DMS53 treated with DMSO at 0.1 percent for 48 hours (cell line): ENCODE measurements at regions not wholly inside any gene's neighbourhood (a gene's known extent, or its start where the extent isn't known, plus 50 kb on each side); places are given as distances from the start of the nearest gene placed in this dataset.

ENCODE experiments used
- DNase-seq: peaks from one replicate; lab custom pipeline; 2025; ENCODE audit not compliant: unreplicated experiment; lab: John Stamatoyannopoulos, UW

DNA sequence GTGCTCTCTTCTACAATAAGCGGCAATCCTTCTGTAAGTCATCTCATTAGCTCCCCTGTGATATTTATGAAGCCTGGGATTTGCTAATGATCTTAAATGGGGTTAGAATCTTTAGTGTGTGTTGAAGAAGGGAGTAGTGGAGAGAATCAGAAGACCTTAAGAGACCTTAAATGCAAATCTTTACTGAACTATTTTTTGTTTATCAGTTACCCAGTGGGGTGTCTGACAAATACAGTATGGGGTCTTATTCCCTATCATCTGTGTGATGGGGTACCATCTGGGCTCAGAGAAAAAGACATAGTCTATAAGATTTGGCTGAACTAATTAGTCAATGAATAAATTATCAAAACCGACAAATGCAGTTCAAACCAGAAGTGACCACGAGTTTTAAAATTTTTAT lies 378.4 kb upstream of the SGCD start:
- no peak for DNase-seq

DNA sequence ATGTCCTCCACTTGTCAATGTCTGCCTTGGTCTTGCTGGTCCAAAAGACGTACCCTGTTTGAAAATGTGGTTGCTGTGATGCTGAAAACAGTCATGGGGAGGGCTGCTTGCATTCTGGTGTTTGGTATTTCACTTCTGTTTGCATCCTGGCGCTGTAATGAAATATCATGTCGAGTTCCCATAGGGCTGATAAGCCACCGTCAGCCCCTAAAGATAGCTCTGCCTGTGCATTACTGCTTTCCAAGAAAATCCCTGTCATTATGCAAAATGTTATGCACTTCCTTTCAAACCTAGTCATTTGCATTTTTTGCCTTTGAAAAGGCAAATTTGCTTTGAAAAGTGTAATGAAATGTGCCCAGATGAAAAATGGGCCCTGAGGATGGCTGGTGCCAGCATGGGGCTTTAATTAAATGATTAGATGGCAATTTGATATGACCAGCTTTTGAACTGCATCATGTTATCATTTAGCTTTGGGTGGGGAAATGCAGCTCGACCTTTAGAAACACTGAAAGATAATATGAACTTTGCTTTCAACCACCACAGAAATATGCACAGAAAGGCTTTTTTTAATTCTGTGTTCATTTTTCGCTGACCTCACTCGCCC lies 374.4 kb upstream of the SGCD start:
- DNase-seq: no peak

DNA sequence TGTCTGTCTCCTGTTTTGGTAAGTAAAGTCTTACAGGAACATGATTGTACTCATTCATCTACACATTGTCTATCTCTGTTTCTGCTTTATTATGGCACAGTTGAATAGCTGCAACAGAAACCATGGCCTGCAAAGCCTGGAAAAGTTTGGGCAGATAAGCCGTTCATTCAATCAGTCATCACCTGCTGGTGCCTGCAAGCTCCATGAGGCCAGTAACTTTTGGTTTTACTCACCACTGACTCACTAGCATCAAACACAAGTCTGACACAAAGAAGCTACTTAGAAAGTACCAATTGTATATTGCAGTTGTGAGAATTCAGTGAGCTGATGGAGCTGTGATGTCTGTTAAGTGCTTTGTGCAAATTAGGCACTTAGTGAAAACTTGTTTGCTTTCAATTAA lies 373.6 kb upstream of the SGCD start:
- no peak for DNase-seq

DNA sequence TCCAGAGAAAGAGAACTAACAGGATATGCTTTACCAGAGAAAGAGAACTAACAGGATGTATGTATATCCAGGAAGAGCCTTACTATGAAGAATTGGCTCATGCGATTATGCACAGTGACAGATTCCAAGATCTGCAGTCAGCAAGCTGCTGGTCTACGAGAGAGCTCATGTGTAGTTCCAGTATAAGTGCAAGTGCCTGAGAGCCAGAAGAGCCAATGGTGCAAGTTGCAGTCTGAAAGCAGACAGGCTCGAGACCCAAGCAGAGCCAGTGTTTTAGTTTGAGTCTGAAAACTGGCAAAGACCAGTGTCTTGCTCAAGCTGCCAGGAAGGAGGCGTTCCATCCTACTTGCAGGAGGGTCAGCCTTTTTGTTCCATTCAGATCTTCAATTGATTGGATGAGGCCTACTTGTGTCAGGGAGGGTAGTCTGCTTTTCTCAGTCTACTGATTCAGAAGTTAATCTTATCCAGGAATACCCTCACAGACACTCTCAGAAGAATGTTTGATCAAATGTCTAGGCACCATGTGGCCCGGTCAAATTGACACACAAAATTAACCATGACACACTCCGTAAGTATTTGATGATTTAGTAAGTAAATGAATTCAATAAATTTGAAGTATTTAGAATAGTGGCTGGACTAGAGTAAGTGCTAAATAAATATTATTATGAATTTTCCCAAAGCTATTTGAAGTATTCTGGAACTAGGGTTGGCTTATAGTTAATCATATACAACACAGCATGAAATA lies 372.1 kb upstream of the SGCD start:
- DNase-seq: no peak

DNA sequence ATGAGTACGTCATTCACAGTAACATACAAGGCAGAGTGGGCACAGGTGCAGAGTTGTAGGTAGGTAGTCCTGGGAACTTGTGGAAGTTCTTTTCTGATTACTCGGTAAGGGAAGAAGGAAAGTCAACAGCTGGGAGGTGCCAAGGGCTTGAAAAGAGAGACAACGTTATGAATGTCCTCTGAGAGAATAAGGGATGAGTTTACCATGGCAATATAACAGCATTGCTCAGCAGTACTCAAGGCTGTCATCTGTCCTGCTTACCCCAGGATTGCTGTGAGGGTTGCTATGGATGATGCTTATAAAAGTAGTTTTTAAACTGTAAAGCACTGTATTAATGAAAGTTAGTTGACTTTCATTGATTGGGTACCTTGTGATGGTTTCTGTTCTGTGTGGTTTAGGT lies 369.1 kb upstream of the SGCD start:
- no peak for DNase-seq

DNA sequence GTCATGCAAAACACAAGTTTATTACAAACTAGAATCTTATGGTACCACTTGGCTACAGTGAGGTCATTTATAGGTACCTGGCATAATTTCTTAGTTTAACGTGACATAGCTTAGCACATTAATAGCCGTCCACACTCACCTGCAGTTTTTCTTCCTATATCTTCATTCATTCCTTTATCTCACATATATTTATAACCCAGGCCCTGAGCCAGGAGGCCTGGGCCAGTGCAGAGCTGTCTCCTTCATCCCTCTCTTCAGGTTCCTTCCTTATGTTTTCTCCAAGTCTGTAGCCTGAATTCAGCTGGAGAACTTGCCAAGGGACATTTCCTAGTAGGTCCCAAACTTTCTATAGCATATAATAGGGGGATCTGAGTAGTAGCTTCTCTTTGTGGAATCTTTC lies 367.9 kb upstream of the SGCD start:
- DNase-seq: no peak

DNA sequence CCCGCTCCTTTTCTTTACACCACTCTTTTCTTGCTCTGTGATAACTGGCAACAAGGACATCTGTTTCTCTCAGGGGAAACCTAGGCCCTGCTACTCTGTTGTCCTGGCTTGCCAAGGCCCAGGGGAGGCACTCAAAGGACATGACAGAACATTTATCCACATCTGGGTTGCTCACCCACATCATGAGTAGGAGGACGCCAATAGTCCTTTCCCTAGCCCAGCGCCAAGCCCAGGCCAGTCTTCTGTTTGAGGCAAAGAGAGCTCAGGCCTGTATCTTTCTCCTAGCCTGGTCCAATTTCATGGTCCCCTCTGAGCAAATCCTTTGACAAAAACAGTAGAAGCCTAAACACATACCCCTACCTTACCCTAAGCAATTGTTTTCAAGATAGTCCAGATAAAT lies 366.8 kb upstream of the SGCD start:
- no peak for DNase-seq

DNA sequence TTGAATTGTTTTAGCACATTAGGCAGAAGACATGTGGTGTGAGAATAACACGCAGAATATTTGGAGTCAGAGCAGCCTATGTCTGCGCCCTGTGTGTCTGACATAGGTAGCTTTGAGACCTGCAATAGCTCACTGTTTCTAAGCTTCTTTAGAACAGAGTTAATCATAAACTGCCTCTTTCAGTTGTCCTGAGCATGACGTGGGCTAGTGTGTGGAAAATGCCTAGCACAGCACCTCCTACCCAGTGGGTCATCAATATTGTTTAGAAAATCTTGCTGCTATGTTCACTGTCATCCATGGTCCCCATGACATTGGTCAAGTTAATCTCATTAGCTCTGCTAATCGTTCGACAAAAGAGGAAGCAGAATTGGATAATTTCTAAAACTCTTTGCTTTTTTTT lies 357.4 kb upstream of the SGCD start:
- DNase-seq: no peak

DNA sequence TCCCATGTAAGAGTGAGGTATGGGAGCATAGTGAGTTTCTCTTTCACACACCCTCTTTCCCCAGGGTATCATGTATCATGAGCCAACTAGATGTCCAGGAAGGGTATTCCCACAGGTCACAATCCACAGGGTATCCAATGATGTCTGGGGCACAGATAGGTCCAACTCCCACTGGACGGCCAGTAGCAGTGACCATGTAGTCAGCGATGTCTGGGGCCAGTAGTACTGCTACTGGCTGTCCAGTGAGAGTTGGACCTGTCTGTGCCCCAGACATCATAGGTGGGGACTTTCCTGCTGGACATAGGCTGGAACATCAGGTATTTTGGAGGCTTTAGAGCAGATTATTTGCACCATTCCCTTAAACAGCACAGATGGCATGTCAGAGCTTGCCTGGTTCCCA lies 352.6 kb upstream of the SGCD start:
- DNase-seq: no peak

DNA sequence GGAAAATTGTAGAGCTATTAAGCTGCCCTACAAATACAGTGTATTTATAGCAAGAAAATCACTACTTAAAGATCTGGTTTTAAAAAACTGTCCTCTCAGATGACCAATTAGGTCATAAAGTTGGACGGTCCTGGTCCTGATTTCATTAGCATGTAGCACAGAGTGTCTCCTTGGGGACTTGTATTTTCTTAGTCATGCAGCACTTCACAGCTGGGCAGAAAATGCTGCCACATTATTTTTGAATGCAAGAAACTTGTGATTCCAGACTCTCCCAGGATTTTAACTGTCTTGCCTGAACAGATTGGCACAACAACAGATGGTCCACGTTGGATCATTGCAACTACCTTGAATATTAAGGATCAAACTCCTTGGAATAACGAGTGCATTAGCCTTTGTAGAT lies 348.1 kb upstream of the SGCD start:
- DNase-seq: no peak

DNA sequence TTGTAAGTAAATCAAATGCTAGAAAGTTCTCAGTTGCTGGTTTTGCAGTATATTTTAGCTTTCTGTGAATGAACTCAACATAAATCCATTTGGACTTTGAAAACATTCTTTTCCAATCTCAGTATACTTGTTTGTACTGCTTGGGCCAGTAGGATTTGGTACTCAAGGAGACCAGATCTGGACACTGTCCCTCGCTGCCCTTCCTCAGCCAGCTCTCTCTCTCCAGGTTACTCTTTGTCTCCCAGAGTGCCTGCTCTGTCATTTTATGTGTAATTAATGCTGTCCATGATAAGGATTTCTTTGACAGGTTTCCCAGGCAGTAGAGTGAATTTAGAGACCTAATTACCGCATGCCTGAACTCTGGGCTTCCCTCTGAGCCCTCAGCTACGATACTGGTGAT lies 344.6 kb upstream of the SGCD start:
- no peak for DNase-seq

DNA sequence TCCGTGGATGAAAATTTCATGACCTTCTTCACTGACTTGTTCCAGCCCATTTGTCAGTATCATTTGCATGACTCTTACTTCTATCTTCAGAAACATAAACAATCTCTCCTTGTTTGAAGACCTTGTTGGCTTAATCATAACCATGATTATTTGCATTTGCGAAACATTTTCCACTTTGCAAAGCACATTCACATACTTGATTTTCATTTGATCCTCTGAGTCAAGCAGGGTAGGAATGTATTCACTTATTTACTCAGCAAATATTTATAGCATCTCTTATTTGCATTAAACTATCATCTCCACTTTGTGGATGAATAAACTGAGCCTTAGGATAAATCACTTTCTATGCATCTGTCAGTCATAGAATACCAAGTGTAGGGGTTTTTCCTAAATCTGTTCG lies 343.0 kb upstream of the SGCD start:
- DNase-seq: no peak

DNA sequence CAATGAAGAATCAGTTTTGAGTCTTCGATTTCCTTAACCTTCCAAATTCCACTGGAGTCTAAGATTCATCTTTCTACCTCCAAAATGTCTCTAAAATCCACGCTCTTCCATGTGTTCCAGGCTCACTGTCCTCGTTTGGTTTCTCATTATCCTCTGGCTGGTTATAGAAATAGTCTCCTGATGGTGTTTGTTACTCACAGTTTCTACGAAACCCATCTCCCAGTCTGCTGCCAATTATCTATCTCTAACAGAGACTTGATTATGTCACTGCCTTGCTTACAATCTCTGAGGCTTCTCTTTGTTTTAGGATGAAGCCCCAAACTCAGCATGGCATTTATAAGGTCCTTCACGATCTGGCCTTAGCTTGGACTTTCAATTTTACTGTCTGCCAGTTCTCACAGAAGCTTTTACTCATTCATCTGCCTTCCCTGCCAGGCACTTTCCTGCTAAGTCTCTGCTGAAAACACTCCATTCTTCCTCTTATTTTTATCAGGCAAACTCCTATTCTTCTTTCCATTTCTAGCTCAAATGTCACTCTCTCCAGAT lies 339.6 kb upstream of the SGCD start:
- DNase-seq: no peak

DNA sequence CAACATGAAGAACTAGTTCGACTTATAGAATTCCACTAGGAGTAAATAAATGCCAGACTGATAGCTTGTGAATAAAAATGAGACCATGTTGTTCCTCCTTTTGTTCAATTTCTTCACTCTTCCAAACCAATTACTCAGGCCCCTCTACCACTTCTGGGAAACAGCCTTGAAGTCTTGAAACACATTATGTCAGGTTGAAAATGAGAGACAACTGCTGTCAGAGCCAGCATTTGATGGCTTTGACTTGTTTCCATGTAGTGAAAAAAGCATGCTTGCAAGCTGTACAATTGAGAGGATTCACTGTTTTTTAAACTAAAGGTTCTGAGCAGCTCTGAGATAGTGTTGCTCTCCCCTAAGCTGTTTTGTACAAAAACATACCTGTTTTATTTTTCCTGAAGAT lies 337.1 kb upstream of the SGCD start:
- DNase-seq: no peak

DNA sequence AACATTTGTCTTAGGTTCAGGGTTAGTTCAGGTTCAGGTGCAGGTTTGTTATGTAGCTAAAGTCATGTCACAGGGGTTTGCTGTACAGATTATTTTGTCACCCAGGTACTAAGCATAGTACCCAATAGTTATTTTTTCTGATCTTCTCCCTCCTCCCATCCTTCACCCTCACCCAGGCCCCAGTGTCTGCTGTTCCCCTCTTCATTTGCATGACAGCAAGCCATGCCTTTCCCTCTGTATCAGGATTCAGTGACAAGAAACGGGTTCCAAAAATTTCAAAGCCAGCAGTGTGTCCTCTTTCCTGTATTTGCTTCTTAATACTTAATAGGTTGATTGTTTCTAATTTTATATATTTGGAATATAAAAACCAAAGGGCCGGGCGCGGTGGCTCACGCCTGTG lies 330.8 kb upstream of the SGCD start:
- DNase-seq: no peak

DNA sequence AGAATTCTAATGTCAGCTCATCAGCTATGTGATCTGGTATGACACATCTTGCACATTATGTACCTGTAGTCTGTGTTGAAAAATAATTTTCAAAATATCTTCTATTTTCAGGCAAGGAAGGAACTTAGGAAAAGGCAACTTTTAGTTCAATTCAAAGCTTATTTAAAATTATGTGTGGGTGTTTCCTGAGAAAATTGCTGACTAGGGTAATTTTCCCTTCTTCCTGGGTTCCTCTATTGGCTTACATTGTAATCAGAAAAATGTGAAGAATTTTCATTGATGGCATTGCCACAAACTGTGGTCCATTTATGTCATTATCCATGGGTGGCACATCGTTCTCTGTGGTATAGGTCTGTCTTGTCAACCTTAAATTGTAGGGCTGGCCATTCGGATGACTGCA lies 328.7 kb upstream of the SGCD start:
- DNase-seq: no peak

DNA sequence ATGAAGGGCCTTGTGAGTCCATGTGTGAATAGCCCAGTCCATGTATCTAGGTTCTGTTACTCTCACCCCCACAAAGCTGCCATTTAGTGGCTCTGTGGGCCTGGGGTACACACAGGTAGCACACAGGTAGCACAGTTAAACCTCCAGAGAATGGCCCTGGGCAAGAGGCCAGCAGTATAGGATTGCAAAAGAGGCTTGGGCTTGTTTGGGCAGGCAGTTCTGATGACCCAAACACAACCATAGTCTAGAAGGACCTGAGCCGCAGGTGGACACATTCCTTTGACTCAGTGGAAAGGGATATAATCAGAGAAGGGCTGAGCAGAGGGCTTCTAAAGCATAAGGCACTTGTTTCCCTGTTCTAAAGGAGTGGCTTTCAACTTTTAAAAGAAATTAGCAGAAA lies 326.8 kb upstream of the SGCD start:
- DNase-seq: no peak

DNA sequence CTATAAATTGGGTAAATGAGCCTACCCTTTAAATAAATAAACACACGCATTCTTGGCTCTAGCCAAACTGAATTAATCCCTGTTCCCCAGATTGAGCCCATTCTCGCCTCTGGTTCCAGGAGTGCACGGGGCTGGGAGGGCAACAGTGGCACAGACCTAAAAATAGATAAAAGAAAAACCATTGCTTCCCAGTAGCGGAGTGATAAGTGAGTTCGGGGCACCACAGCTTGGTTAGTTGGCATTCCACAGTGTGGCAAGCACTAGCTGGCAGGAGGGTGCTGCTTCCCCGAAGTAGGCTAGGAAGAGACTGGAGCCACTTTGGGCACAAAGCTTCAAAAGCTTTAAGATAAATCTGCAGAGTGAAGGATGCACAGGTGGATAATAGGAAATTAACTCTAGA lies 322.2 kb upstream of the SGCD start:
- DNase-seq: no peak

DNA sequence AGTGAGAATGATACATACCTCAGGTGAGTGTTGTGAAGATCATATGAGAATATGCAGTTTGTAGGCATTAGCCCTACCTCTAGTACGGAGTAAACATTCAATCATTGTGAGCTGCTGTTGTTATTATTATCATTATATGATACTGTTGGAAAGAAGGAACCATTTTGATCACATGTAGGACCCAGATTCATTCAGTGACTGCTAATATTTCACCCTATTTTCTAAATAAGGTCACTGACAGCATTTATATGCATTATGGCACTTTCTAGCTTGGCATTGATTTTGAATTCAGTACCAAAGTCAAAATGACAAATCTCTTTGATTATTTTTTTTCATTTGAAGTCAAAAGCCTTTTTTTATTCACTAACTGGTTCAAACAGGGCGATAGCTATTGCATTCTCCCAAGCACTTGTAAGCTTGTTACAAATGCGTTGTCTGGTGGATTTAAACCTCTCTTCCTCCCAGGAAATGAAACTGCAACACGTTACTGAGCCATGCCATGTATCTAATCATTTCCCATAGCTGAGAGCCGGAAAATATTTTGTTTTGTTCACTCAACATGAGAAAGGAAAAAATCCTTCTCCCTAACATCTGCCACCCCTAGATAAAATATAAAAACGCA lies 320.8 kb upstream of the SGCD start:
- DNase-seq: no peak

DNA sequence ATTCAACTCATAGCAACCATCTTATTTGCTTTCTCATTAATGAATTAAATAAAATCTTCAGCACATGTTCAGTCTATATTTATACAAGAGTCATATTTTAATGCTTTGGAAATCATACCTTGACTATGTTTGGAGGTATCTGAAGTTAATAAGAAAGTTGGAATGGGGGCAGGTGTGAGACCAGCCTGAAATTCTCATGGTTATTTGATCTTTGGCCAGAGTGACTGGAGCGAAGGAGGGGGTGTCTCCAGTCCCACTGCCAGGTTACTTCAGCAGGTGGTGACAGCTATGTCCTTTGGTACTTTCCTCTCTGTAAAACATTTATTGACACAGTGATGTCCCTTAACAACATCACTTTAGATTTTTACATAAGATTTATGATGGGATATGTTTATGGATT lies 318.1 kb upstream of the SGCD start:
- DNase-seq: no peak

DNA sequence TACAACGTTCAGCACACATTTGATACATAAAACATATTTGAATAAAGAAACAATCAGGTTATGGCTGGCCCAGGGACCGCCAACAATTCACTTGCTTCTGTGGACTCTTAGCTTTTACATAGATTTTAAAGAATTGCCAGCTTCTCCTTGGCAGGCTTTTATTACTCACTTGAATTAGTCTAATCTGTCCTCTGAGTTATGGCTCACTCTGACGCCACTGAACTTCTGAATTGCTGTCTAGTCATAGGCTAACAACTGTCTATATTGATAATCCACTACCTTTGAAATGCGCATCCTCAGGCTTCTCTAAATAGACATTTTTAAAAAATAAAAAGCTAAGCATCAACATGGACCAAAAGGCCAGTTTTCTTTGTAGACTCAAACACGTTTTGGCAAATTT lies 317.4 kb upstream of the SGCD start:
- DNase-seq: no peak

DNA sequence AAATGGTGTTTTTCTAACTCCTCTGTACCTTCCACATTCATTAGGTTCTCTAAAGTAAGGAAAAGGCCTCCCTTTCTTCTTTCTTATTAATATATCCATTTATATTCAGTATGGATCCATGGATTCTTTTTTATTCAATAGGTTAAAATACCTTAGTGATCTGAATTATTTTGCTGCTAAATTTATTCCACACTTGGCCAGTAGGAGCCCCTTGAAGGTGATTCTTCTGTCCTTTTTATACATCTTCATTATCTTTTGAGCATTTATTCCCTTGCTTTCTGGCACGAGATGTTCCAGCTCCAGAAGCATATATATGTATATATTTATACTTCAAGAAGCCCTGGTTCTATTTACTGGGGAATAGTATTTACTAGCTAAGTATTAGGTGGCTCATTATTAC lies 311.8 kb upstream of the SGCD start:
- DNase-seq: no peak

DNA sequence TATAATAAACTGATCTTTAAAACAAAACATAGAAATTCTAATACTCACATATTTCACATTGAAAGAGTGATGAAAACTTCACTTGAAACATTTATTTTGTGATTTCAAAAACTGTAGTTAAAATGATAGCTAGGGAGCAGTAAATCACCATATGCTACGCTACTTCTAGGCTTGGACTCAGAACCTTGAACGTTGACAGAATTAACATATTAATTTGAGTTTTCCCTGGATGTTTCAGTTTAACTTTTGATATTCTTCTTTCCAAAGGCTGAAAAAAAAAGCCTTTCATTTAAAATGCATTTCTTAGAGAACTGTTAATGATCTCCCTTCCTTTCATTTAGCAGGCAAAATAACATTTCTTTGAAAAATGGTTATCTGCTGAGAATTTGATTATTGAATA lies 307.8 kb upstream of the SGCD start:
- no peak for DNase-seq
